Vagina (tissue), 2 donors: ENCODE measurements at regions not wholly inside any gene's neighbourhood (a gene's known extent, or its start where the extent isn't known, plus 50 kb on each side); places are given as distances from the start of the nearest gene placed in this dataset.

ENCODE experiments used
- DNase-seq, 2 donors: peaks; one replicate each; pipeline ENCODE4 v3.0.0-alpha.2; 2017; ENCODE audit errors: extremely low spot score in 2 of 2
- H3K27ac ChIP-seq: fragments of 200-600 bp; sonication (generic); one replicate; pipeline ENCODE4 v1.5.1; 2019
- H3K27me3 ChIP-seq: fragments of 200-600 bp; sonication (generic); one replicate; pipeline ENCODE4 v1.5.1; 2019
- H3K36me3 ChIP-seq, 2 donors: fragments of 200-600 bp; sonication (generic); one replicate each; pipeline ENCODE4 v1.5.1; 2017 to 2019
- H3K4me1 ChIP-seq: fragments of 200-600 bp; sonication (generic); one replicate; pipeline ENCODE4 v1.5.1; 2019
- H3K4me3 ChIP-seq, 2 donors: fragments of 200-600 bp; sonication (generic); 1 replicate in 1 of 2; 2 replicates in 1 of 2; pipeline ENCODE4 v1.5.1; 2016 to 2019
- H3K9me3 ChIP-seq: fragments of 200-600 bp; sonication (generic); one replicate; pipeline ENCODE4 v1.5.1; 2019
- CTCF ChIP-seq, 3 experiments: fragments of 450-650 bp in 2 of 3; fragments of 200-600 bp in 1 of 3; sonication (generic) in 1 of 3; IDR thresholded peaks; one replicate each; pipeline ENCODE4 v1.5.1; 2017 to 2019; ENCODE audit warnings: antibody characterized with exemption in 3 of 3, mild to moderate bottlenecking in 2 of 3, moderate library complexity in 2 of 3
- POLR2A ChIP-seq, 2 donors: fragments of 450-650 bp; IDR thresholded peaks; one replicate each; pipeline ENCODE4 v1.6.1; 2017; ENCODE audit warnings: antibody characterized with exemption in 2 of 2, mild to moderate bottlenecking in 2 of 2, moderate library complexity in 2 of 2
- POLR2AphosphoS5 ChIP-seq, 2 donors: sonication (generic); formaldehyde crosslinking; IDR thresholded peaks; one replicate each; pipeline ENCODE4 v1.9.0; 2017; ENCODE audit warnings: antibody characterized with exemption in 2 of 2, mild to moderate bottlenecking in 2 of 2, low read depth in 1 of 2; ENCODE audit not compliant: insufficient read depth in 1 of 2
- intact Hi-C: fragments of 100-400 bp; cut with DNase I; formaldehyde crosslinking; loops from one replicate; pipeline ENCODE4 v1.15.1; 2023

- H3K27ac ChIP-seq = no peak overlapping the region
- intact Hi-C loops = no loop called here
- H3K27me3 ChIP-seq = no peaks in the 10 kb centered on the region
- H3K4me3 ChIP-seq = no peak overlapping the region
- DNase-seq = no peak
- TF ChIP-seq POLR2AphosphoS5 (IDR thresholded peaks at IDR 0.05; ENCODE audit: insufficient read depth in 1 of 2, low read depth in 1 of 2) (no peak), POLR2A (IDR thresholded peaks at IDR 0.05) (no peak), CTCF (IDR thresholded peaks at IDR 0.05) (no peak)
- H3K9me3 ChIP-seq = no peaks in the 10 kb centered on the region
- H3K36me3 ChIP-seq = no peaks in the 10 kb centered on the region
- H3K4me1 ChIP-seq = no peaks in the 10 kb centered on the region
These were observed 157.3 kb upstream of the SPRED2 start for GRCh38 chr2:65589667-65590066.

GRCh38 chr2:65587779-65588178 lies 155.4 kb upstream of the SPRED2 start:
- Histone ChIP-seq H3K27me3 (no peaks in the 10 kb centered on the region), H3K27ac (no peak overlapping the region), H3K4me3 (no peak overlapping the region), H3K4me1 (no peaks in the 10 kb centered on the region), H3K9me3 (no peaks in the 10 kb centered on the region), H3K36me3 (no peaks in the 10 kb centered on the region)
- no peak for TF ChIP-seq POLR2A (IDR thresholded peaks at IDR 0.05)
- TF ChIP-seq POLR2AphosphoS5 (IDR thresholded peaks at IDR 0.05; ENCODE audit: insufficient read depth in 1 of 2, low read depth in 1 of 2) = no peak
- TF ChIP-seq CTCF (IDR thresholded peaks at IDR 0.05) = no peak
- DNase-seq = no peak
- intact Hi-C loops = no loop called here

GRCh38 chr2:65586516-65586915 lies 154.1 kb upstream of the SPRED2 start:
- no peak for TF ChIP-seq CTCF (IDR thresholded peaks at IDR 0.05)
- TF ChIP-seq POLR2A (IDR thresholded peaks at IDR 0.05) = no peak
- Histone ChIP-seq H3K36me3 (no peaks in the 10 kb centered on the region), H3K4me1 (no peaks in the 10 kb centered on the region), H3K27ac (no peak overlapping the region), H3K4me3 (no peak overlapping the region), H3K27me3 (no peaks in the 10 kb centered on the region), H3K9me3 (no peaks in the 10 kb centered on the region)
- DNase-seq = no peak
- intact Hi-C loops = no loop called here

DNA sequence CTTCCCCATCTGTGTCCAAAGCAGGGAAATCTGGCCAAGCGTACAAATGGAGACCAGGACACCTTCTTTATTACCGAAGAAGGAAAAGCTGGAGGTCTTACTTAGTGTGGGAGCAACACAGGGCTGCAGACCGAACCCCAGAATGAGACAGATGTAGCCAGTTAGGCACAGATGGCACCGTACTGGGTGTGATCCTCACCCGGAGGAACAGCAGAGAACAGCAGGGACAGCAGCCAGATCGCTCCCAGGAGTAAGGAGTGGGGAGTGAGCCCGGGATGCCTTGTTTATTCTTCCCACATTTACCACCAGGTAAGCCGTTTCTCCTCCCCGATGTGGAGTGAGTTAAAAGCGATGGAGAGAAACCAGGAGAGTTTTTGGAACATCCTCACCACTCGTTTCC lies 150.7 kb upstream of the SPRED2 start:
- DNase-seq = no peak
- intact Hi-C loops = no loop called here
- no peak for TF ChIP-seq CTCF (IDR thresholded peaks at IDR 0.05)
- TF ChIP-seq POLR2A (IDR thresholded peaks at IDR 0.05) = no peak
- TF ChIP-seq POLR2AphosphoS5 (IDR thresholded peaks at IDR 0.05; ENCODE audit: insufficient read depth in 1 of 2, low read depth in 1 of 2) = no peak
- Histone ChIP-seq H3K4me3 (no peak overlapping the region), H3K9me3 (no peaks in the 10 kb centered on the region), H3K27me3 (no peaks in the 10 kb centered on the region), H3K36me3 (no peaks in the 10 kb centered on the region), H3K27ac (no peak overlapping the region), H3K4me1 (no peaks in the 10 kb centered on the region)

GRCh38 chr2:65582364-65582763 lies 150.0 kb upstream of the SPRED2 start:
- TF ChIP-seq POLR2A (IDR thresholded peaks at IDR 0.05) (no peak), POLR2AphosphoS5 (IDR thresholded peaks at IDR 0.05; ENCODE audit: insufficient read depth in 1 of 2, low read depth in 1 of 2) (no peak), CTCF (IDR thresholded peaks at IDR 0.05) (no peak)
- intact Hi-C loops = no loop called here

More at GRCh38 chr2:65582364-65582763, 150.0 kb upstream of the SPRED2 start:
- H3K4me3 ChIP-seq = no peak overlapping the region
- H3K9me3 ChIP-seq = no peaks in the 10 kb centered on the region
- no peak overlapping the region for H3K27ac ChIP-seq
- DNase-seq = no peak
- peaks cover 3% of the 10 kb centered on the region for H3K4me1 ChIP-seq
- H3K36me3 ChIP-seq = no peaks in the 10 kb centered on the region
- no peaks in the 10 kb centered on the region for H3K27me3 ChIP-seq
